A549 (cell line): ENCODE measurements at regions not wholly inside any gene's neighbourhood (a gene's known extent, or its start where the extent isn't known, plus 50 kb on each side); places are given as distances from the start of the nearest gene placed in this dataset.

Source experiments
- ATAC-seq, 2 experiments: fragments of 200-7000 bp in 1 of 2; fragments of >200 bp in 1 of 2; cut with Nextera tagmentation in 1 of 2; cut with Tn5 transposase in 1 of 2; 3 replicates each; pipeline versions ENCODE4 v1.8.0 to v1.9.1; 2018 to 2020; ENCODE audit warnings: mild to moderate bottlenecking in 1 of 2, moderate library complexity in 1 of 2
- CTCF ChIA-PET: fragments of 300-600 bp; sonication (Branson Sonifier 250); formaldehyde crosslinking; extraction: SDS; loops from one replicate; lab custom pipeline; 2021; ENCODE audit warnings: antibody characterized with exemption, inconsistent platforms; lab: Yijun Ruan, JAX
- POLR2A ChIA-PET: fragments of 350-600 bp; formaldehyde crosslinking; extraction: SDS; loops from one replicate; lab custom pipeline; 2021; ENCODE audit warnings: antibody characterized with exemption, inconsistent platforms; lab: Yijun Ruan, JAX
- DNase-seq, 2 experiments: peaks; one replicate each; pipeline versions ENCODE4 v3.0.0 to v3.0.0-alpha.2; 2011 to 2016; ENCODE audit warnings: low read depth in 1 of 2, low spot score in 1 of 2
- FAIRE-seq: peaks from 2 replicates; lab custom pipeline; 2011; peaks lifted over from hg19 to GRCh38; lab: Jason Lieb, UNC
- H3K27ac ChIP-seq, 2 experiments: fragments of >200 bp; sonication (Bioruptor Twin); formaldehyde crosslinking; 3 replicates each; pipeline ENCODE4 v1.5.1; 2016 to 2017
- H3K4me1 ChIP-seq: fragments of >200 bp; sonication (Bioruptor Twin); formaldehyde crosslinking; 3 replicates; pipeline ENCODE4 v1.6.1; 2016
- H3K4me2 ChIP-seq: fragments of >200 bp; sonication (Bioruptor Twin); formaldehyde crosslinking; 3 replicates; pipeline ENCODE4 v1.6.1; 2016
- H3K4me3 ChIP-seq: fragments of >200 bp; sonication (Bioruptor Twin); formaldehyde crosslinking; 3 replicates; pipeline ENCODE4 v1.5.1; 2016
- H3K9me3 ChIP-seq: fragments of >200 bp; sonication (Bioruptor Twin); formaldehyde crosslinking; 3 replicates; pipeline ENCODE4 v1.6.1; 2016
- CHD4 ChIP-seq: fragments of 200-600 bp; sonication (generic); IDR thresholded peaks from 2 replicates; pipeline ENCODE4 v1.6.1; 2016; ENCODE audit warnings: antibody characterized with exemption, mild to moderate bottlenecking, borderline replicate concordance
- EP300 ChIP-seq, 2 experiments: fragments of >200 bp; sonication (Bioruptor Twin); formaldehyde crosslinking; IDR thresholded peaks; 2 replicates in 1 of 2; 3 replicates in 1 of 2; pipeline ENCODE4 v1.6.1; 2016 to 2017
- FOXS1 ChIP-seq: fragments of 250-450 bp; sonication (Bioruptor Pico); IDR thresholded peaks from 2 replicates; pipeline ENCODE4 v1.5.0; 2020; ENCODE audit warnings: mild to moderate bottlenecking, moderate library complexity
- HDAC2 ChIP-seq: fragments of 200-600 bp; sonication (generic); IDR thresholded peaks from 2 replicates; pipeline ENCODE4 v1.6.1; 2016
- HOXA7 ChIP-seq: fragments of 250-450 bp; sonication (Bioruptor Pico); IDR thresholded peaks from 2 replicates; pipeline ENCODE4 v1.5.0; 2020; ENCODE audit warnings: mild to moderate bottlenecking, moderate library complexity
- HOXB13 ChIP-seq: fragments of 250-450 bp; sonication (Bioruptor Pico); IDR thresholded peaks from 2 replicates; pipeline ENCODE4 v1.5.0; 2020; ENCODE audit warnings: low read depth, mild to moderate bottlenecking, moderate library complexity
- JUNB ChIP-seq: fragments of >200 bp; sonication (Bioruptor Twin); formaldehyde crosslinking; IDR thresholded peaks from 2 replicates; pipeline ENCODE4 v1.6.1; 2016
- KDM1A ChIP-seq: fragments of 200-600 bp; sonication (generic); IDR thresholded peaks from 2 replicates; pipeline ENCODE4 v1.6.1; 2016; ENCODE audit warnings: low read depth, mild to moderate bottlenecking
- MAFK ChIP-seq: fragments of 450-650 bp; IDR thresholded peaks from 2 replicates; pipeline ENCODE4 v1.6.1; 2014; ENCODE audit not compliant: partially characterized antibody
- POLR2AphosphoS2 ChIP-seq: conservative IDR thresholded peaks from 2 replicates; pipeline ENCODE4 v1.6.1; 2012; ENCODE audit warnings: low read length, improper control_type of control experiment, inconsistent platforms
- RCOR1 ChIP-seq: fragments of 150-350 bp; IDR thresholded peaks from 2 replicates; pipeline ENCODE4 v1.6.1; 2014; ENCODE audit warnings: antibody characterized with exemption, low read length, low read depth
- RFX5 ChIP-seq: fragments of 450-650 bp; IDR thresholded peaks from 2 replicates; pipeline ENCODE4 v1.7.1; 2014; ENCODE audit warnings: antibody characterized with exemption, mild to moderate bottlenecking, moderate library complexity
- SMC3 ChIP-seq: fragments of >200 bp; sonication (Bioruptor Twin); formaldehyde crosslinking; IDR thresholded peaks from 3 replicates; pipeline ENCODE4 v1.6.1; 2018; ENCODE audit warnings: inconsistent platforms
- WGBS: methylation state at CpG from one replicate; pipeline ENCODE4 v1.1.6; 2017; ENCODE audit errors: missing lambda C conversion rate; 5-methylcytosine and 5-hydroxymethylcytosine counted together
- TF ChIP-seq, protein P1 (sequence below): IDR thresholded peaks from 2 replicates; pipeline ENCODE4 v1.6.1; 2012
- TF ChIP-seq, protein P2 (sequence below): fragments of >200 bp; sonication (Bioruptor Twin); formaldehyde crosslinking; IDR thresholded peaks from 3 replicates; pipeline ENCODE4 v1.5.1; 2016
- TF ChIP-seq, protein P3 (sequence below): IDR thresholded peaks from 2 replicates; pipeline ENCODE4 v1.6.1; 2012; ENCODE audit warnings: low read depth, borderline replicate concordance
- TF ChIP-seq, protein P4 (sequence below): fragments of 250-450 bp; sonication (Bioruptor Pico); IDR thresholded peaks from 2 replicates; pipeline ENCODE4 v1.5.0; 2021; ENCODE audit warnings: mild to moderate bottlenecking, moderate library complexity, borderline replicate concordance

DNA sequence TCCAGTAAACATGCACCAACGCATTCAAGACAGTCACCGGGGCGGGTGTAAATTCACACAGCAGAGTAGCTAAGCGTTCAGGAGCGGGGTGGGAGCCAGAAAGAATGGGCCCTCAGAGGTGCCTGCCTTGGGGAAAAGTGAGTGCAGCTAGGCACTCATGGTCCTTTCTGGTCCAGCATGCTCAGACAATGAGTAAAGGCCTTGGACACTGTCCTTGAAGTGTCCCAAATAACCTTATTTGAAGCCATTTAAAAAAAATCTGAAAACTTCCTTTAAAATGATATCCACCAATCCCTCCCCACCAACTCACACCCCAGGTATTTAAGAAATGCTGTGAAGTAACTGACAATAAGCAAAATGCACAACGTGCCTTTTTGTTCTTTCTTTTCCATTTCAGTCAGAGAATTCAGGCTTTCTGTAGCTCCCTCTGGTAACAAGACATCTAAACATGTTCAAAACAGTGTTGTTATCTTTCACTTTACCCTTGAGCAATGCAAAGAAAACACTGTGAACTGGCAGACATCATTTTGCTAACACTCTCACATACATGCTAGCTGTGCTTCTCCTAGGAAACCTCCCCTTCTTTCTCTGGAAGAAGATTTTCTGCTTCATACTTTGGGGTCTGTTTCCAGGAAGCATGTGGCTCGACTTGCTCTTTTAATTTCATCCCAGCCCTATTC, 445.1 kb upstream of the SPRED2 start:
- H3K4me3 ChIP-seq: no peak overlapping the region
- ChIA-PET POLR2A (no interaction called here), CTCF (no interaction called here)
- no peak for ATAC-seq
- TF ChIP-seq SMC3: no peak
- no peak for TF ChIP-seq RFX5
- TF ChIP-seq, protein P1, sequence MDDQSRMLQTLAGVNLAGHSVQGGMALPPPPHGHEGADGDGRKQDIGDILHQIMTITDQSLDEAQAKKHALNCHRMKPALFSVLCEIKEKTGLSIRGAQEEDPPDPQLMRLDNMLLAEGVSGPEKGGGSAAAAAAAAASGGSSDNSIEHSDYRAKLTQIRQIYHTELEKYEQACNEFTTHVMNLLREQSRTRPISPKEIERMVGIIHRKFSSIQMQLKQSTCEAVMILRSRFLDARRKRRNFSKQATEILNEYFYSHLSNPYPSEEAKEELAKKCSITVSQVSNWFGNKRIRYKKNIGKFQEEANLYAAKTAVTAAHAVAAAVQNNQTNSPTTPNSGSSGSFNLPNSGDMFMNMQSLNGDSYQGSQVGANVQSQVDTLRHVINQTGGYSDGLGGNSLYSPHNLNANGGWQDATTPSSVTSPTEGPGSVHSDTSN: no peak
- TF ChIP-seq JUNB: no peak
- TF ChIP-seq RCOR1: no peak
- TF ChIP-seq CHD4: no peak
- no peak for TF ChIP-seq EP300 (IDR thresholded peaks at IDR 0.05)
- no peak for TF ChIP-seq KDM1A
- TF ChIP-seq HOXA7: no peak
- TF ChIP-seq, protein P2, sequence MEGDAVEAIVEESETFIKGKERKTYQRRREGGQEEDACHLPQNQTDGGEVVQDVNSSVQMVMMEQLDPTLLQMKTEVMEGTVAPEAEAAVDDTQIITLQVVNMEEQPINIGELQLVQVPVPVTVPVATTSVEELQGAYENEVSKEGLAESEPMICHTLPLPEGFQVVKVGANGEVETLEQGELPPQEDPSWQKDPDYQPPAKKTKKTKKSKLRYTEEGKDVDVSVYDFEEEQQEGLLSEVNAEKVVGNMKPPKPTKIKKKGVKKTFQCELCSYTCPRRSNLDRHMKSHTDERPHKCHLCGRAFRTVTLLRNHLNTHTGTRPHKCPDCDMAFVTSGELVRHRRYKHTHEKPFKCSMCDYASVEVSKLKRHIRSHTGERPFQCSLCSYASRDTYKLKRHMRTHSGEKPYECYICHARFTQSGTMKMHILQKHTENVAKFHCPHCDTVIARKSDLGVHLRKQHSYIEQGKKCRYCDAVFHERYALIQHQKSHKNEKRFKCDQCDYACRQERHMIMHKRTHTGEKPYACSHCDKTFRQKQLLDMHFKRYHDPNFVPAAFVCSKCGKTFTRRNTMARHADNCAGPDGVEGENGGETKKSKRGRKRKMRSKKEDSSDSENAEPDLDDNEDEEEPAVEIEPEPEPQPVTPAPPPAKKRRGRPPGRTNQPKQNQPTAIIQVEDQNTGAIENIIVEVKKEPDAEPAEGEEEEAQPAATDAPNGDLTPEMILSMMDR: no peak
- TF ChIP-seq, protein P3, sequence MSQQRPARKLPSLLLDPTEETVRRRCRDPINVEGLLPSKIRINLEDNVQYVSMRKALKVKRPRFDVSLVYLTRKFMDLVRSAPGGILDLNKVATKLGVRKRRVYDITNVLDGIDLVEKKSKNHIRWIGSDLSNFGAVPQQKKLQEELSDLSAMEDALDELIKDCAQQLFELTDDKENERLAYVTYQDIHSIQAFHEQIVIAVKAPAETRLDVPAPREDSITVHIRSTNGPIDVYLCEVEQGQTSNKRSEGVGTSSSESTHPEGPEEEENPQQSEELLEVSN: no peak
- H3K4me1 ChIP-seq: no peaks in the 10 kb centered on the region
- no peak for FAIRE-seq
- no peaks in the 10 kb centered on the region for H3K9me3 ChIP-seq
- no peak overlapping the region for H3K4me2 ChIP-seq
- no peak for DNase-seq
- no peak overlapping the region for H3K27ac ChIP-seq
- WGBS: 7% methylated on average over 7 of the region's 7 CpGs

DNA sequence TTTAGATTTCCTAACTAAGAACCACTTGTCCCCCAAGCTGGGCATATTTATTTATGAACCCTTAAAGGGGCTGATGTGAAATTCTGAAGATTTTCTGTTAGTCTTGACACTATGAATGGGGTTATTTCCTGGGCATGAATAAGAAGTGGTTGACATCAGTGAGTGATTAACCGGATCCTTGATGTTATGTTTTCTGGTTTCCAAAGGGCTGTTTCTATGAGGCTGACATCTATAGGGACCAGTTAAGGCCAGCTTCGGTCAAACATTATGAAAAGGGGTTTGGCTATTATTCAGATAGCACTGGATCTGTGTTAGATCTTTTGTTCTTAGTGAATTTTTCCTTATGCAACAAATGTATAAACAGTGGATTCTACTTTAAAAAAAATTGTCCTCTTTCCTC, 443.7 kb upstream of the SPRED2 start:
- ATAC-seq: no peak
- ChIA-PET CTCF (no interaction called here), POLR2A (no interaction called here)
- DNase-seq: no peak
- no peak for FAIRE-seq
- Histone ChIP-seq H3K4me3 (no peak overlapping the region), H3K9me3 (no peaks in the 10 kb centered on the region), H3K27ac (no peak overlapping the region), H3K4me1 (no peaks in the 10 kb centered on the region), H3K4me2 (no peak overlapping the region)
- 3% methylated on average over 2 of the region's 2 CpGs for WGBS
- TF ChIP-seq EP300 (IDR thresholded peaks at IDR 0.05) (no peak), RFX5 (no peak), MAFK (no peak), JUNB (no peak), HDAC2 (no peak), HOXB13 (no peak), POLR2AphosphoS2 (no peak), FOXS1 (CRISPR knock-in tag) (no peak)
- TF ChIP-seq, protein P2: no peak
- TF ChIP-seq, protein P4, sequence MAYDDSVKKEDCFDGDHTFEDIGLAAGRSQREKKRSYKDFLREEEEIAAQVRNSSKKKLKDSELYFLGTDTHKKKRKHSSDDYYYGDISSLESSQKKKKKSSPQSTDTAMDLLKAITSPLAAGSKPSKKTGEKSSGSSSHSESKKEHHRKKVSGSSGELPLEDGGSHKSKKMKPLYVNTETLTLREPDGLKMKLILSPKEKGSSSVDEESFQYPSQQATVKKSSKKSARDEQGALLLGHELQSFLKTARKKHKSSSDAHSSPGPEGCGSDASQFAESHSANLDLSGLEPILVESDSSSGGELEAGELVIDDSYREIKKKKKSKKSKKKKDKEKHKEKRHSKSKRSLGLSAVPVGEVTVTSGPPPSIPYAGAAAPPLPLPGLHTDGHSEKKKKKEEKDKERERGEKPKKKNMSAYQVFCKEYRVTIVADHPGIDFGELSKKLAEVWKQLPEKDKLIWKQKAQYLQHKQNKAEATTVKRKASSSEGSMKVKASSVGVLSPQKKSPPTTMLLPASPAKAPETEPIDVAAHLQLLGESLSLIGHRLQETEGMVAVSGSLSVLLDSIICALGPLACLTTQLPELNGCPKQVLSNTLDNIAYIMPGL (CRISPR knock-in tag): no peak
